ENCODE measurements at regions not wholly inside any gene's neighbourhood (a gene's known extent, or its start where the extent isn't known, plus 50 kb on each side); places are given as distances from the start of the nearest gene placed in this dataset.

DNA sequence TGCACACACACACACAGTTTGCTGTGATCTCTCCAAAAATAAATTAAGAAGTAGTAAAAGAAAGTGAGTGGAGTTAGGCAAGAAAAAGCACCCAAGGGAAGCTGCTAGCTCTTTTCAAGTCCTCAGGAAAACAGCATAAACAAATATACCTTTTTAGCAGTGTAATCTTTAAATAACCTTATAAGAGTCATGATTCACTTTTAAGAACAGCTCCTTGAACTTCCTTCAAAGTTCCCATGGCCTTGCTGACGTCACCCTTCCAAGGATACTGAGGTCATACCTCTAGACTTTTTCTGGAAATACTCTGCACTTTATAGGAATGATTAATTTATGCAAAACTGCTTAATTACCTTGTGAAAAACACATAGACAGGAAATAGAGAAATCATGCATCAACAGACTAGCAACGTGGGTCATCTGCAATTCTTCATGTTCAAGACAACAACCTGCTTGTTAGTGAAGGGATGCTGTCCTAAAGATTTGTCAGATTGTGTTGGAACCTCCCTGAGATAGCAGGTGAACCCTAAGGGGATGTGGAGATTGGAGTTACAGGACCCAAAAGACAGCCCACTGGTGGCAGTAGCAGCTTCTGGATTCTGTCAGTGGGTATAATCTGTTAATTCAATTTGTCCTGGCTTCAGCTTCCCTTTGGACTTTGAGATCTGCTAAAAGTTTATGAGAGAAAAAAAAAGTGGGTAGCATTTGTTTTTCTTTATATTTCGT is 229.0 kb downstream of the ELAVL2 start:
- Histone ChIP-seq H3K36me3 (no peaks in the 10 kb centered on the region), H3K9me3 (no peaks in the 10 kb centered on the region), H3K4me1 (no peaks in the 10 kb centered on the region), H3K27me3 (no peaks in the 10 kb centered on the region), H3K4me3 (no peak overlapping the region), H3K27ac (replicated peaks in 1 of 4) (no peak overlapping the region)
- intact Hi-C loops (cut with DNase I), result no loop called here
- DNase-seq (ENCODE audit: extremely low spot score), result no peak
- no peak for TF ChIP-seq CTCF (IDR thresholded peaks at IDR 0.05)
- TF ChIP-seq EP300 (IDR thresholded peaks at IDR 0.05), result no peak
- TF ChIP-seq POLR2AphosphoS5 (IDR thresholded peaks at IDR 0.05), result no peak
- no peak for TF ChIP-seq POLR2A (IDR thresholded peaks at IDR 0.05; ENCODE audit: low read depth)
- WGBS, result 74% methylated on average over 3 of the region's 3 CpGs

DNA sequence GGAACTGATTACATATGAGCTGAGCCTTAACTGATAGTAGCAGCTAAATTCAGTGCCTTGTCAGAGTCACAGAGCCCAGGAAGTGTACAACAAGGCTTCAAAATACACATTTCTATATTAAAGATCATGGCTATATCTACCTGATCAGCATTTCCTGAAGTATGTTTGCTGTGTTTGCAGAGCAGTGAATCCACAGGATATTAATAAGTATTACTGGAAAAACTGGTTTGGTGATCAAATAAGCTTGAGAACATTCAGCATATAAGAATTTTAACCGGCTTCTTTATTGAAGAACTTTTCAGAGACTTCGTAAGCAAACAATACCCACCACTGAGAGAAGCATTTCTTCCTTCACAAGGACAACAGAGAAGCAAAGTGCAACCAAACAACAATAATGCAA is 227.0 kb downstream of the ELAVL2 start:
- Histone ChIP-seq H3K4me3 (no peak overlapping the region), H3K27ac (replicated peaks in 1 of 4) (no peak overlapping the region), H3K27me3 (no peaks in the 10 kb centered on the region), H3K36me3 (no peaks in the 10 kb centered on the region), H3K4me1 (no peaks in the 10 kb centered on the region), H3K9me3 (no peaks in the 10 kb centered on the region)
- TF ChIP-seq CTCF (IDR thresholded peaks at IDR 0.05) (no peak), EP300 (IDR thresholded peaks at IDR 0.05) (no peak), POLR2AphosphoS5 (IDR thresholded peaks at IDR 0.05) (no peak), POLR2A (IDR thresholded peaks at IDR 0.05; ENCODE audit: low read depth) (no peak)
- no peak for DNase-seq (ENCODE audit: extremely low spot score)
- 95% methylated on average over 2 of the region's 2 CpGs for WGBS
- intact Hi-C loops (cut with DNase I), result no loop called here

GRCh38 chr9:23603311-23603710 is 222.7 kb downstream of the ELAVL2 start:
- Histone ChIP-seq H3K4me3 (no peak overlapping the region), H3K27ac (replicated peaks in 1 of 4) (no peak overlapping the region), H3K27me3 (no peaks in the 10 kb centered on the region), H3K36me3 (no peaks in the 10 kb centered on the region), H3K4me1 (no peaks in the 10 kb centered on the region), H3K9me3 (no peaks in the 10 kb centered on the region)
- WGBS, result 97% methylated on average over 7 of the region's 7 CpGs
- intact Hi-C loops (cut with DNase I), result no loop called here
- TF ChIP-seq POLR2AphosphoS5 (IDR thresholded peaks at IDR 0.05) (no peak), POLR2A (IDR thresholded peaks at IDR 0.05; ENCODE audit: low read depth) (no peak), CTCF (IDR thresholded peaks at IDR 0.05) (no peak), EP300 (IDR thresholded peaks at IDR 0.05) (no peak)
- no peak for DNase-seq (ENCODE audit: extremely low spot score)

DNA sequence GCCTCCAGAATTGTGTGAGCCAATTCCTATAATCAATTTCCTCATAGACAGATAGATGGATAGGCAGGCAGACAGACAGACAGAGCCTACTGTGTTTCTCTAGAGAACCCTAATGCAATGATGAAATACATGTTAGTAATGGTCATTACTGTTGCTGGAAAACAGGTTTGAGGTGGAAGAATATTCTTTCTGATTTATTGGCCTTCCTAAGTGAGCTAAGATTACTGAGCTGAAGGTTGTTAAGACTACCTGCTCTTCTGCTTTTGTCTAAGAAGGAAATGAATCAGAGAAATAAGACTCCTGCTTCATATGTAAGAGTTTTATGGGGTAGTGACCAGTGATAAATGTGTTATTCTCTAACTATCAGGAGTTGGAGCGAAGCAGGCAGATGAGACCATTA is 219.9 kb downstream of the ELAVL2 start:
- no peaks in the 10 kb centered on the region for H3K9me3 ChIP-seq
- TF ChIP-seq POLR2A (IDR thresholded peaks at IDR 0.05; ENCODE audit: low read depth), result no peak
- no peak for TF ChIP-seq CTCF (IDR thresholded peaks at IDR 0.05)
- no peak for TF ChIP-seq POLR2AphosphoS5 (IDR thresholded peaks at IDR 0.05)
- TF ChIP-seq EP300 (IDR thresholded peaks at IDR 0.05), result no peak
- intact Hi-C loops (cut with DNase I), result no loop called here
- H3K4me1 ChIP-seq, result no peaks in the 10 kb centered on the region
- 94% methylated on average over 1 of the region's 1 CpG for WGBS
- no peak overlapping the region for H3K4me3 ChIP-seq
- DNase-seq (ENCODE audit: extremely low spot score), result no peak
- H3K27me3 ChIP-seq, result no peaks in the 10 kb centered on the region
- no peaks in the 10 kb centered on the region for H3K36me3 ChIP-seq
- no peak overlapping the region for H3K27ac ChIP-seq (replicated peaks in 1 of 4)

- no peak for DNase-seq (ENCODE audit: extremely low spot score)
- intact Hi-C loops (cut with DNase I), result no loop called here
- Histone ChIP-seq H3K4me3 (no peak overlapping the region), H3K4me1 (no peaks in the 10 kb centered on the region), H3K9me3 (no peaks in the 10 kb centered on the region), H3K27me3 (no peaks in the 10 kb centered on the region), H3K27ac (replicated peaks in 1 of 4) (no peak overlapping the region), H3K36me3 (no peaks in the 10 kb centered on the region)
- TF ChIP-seq POLR2AphosphoS5 (IDR thresholded peaks at IDR 0.05), result no peak
- no peak for TF ChIP-seq EP300 (IDR thresholded peaks at IDR 0.05)
- TF ChIP-seq POLR2A (IDR thresholded peaks at IDR 0.05; ENCODE audit: low read depth), result no peak
- no peak for TF ChIP-seq CTCF (IDR thresholded peaks at IDR 0.05)
- 60% methylated on average over 3 of the region's 3 CpGs for WGBS
Measured at GRCh38 chr9:23608456-23608855, 217.6 kb downstream of the ELAVL2 start.

All from esophagus muscularis mucosa (tissue), 4 donors.